ENCODE measurements at regions not wholly inside any gene's neighbourhood (a gene's known extent, or its start where the extent isn't known, plus 50 kb on each side); places are given as distances from the start of the nearest gene placed in this dataset.
"Not testable (repeated sequence)": the region's sequence is repeated elsewhere in the genome, so short reads cannot be mapped to it uniquely, and the experiment has no call there.

DNA sequence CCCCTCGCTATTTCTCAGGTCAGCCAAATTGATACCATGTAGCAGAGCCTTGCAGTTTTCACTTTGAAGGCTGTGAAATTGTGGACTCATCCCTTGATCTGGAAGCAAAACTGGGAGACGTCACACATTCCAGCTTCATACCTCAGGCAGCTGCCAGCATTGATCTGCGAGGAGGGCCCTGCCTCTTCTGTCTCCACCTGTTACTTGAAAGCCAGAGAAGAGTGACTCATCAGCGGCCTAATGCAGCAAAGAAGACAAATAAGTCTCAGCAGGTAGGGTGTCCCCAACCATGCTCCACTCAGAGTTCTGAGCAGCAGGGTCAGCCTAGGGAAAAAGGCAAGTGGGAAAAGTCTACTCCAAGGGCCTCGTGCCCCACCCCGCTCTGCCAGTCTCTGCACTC is 69.4 kb upstream of the BMP2 start:
- H3K4me3 ChIP-seq, result no peak overlapping the region
- no peak overlapping the region for H3K27ac ChIP-seq
- no peaks in the 10 kb centered on the region for H3K9me3 ChIP-seq
- ATAC-seq (ENCODE audit: insufficient number of reproducible peaks, low FRiP score, low read depth), result no peak
- H3K4me1 ChIP-seq (ENCODE audit: control insufficient read depth in 1 of 2, low read depth in 2 of 2), result peaks cover 0 to 5% of the 10 kb centered on the region in 2 donors
- H3K36me3 ChIP-seq, result no peaks in the 10 kb centered on the region
- TF ChIP-seq, protein P1, sequence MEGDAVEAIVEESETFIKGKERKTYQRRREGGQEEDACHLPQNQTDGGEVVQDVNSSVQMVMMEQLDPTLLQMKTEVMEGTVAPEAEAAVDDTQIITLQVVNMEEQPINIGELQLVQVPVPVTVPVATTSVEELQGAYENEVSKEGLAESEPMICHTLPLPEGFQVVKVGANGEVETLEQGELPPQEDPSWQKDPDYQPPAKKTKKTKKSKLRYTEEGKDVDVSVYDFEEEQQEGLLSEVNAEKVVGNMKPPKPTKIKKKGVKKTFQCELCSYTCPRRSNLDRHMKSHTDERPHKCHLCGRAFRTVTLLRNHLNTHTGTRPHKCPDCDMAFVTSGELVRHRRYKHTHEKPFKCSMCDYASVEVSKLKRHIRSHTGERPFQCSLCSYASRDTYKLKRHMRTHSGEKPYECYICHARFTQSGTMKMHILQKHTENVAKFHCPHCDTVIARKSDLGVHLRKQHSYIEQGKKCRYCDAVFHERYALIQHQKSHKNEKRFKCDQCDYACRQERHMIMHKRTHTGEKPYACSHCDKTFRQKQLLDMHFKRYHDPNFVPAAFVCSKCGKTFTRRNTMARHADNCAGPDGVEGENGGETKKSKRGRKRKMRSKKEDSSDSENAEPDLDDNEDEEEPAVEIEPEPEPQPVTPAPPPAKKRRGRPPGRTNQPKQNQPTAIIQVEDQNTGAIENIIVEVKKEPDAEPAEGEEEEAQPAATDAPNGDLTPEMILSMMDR (IDR thresholded peaks at IDR 0.05), result no peak
- DNase-seq (ENCODE audit: low spot score), result no peak
- no peaks in the 10 kb centered on the region for H3K27me3 ChIP-seq (replicated peaks; ENCODE audit: insufficient read depth)

DNA sequence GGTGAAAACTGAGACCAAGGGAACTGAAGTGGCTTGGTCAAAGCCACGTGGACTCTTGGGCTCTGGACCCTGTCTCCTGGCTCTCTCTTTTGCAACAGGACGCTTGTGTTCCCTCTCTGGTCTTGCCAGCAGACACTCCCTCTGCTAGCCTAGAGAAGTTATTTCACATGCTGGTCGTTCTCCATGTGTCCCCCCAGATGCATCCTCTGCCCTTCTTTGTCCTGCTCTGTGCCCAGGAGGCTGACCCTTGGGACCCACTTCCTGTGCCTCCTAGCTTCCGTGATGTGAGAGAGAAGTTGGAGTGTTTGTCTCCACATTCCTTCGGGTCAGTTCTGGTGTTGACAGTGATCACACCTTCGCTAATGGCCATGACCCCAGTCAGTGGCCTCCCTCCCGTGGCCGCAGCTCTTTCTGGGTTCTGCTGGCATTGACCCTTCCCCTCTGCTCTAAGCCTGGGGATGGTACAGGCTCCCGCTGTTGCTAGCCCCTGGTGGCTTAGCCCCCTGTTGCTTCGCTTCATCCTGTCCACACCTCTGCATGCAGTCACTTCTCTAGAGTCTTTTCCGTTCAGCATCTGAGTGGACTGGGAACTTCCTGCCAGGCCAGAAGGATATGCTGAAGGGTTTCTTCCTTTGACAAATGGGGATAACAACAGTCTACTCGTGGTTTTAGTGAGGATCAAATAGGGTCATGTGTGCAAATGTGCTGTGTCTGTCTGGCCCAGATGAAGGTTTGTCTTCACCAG is 70.1 kb upstream of the BMP2 start:
- H3K9me3 ChIP-seq, result no peaks in the 10 kb centered on the region
- H3K27ac ChIP-seq, result no peak overlapping the region
- peaks cover 0 to 11% of the 10 kb centered on the region in 2 donors for H3K4me1 ChIP-seq (ENCODE audit: control insufficient read depth in 1 of 2, low read depth in 2 of 2)
- no peak overlapping the region for H3K4me3 ChIP-seq
- DNase-seq (ENCODE audit: low spot score) (no peak), ATAC-seq (ENCODE audit: insufficient number of reproducible peaks, low FRiP score, low read depth) (no peak)
- TF ChIP-seq, protein P1 (IDR thresholded peaks at IDR 0.05), result no peak
- H3K36me3 ChIP-seq, result no peaks in the 10 kb centered on the region
- no peaks in the 10 kb centered on the region for H3K27me3 ChIP-seq (replicated peaks; ENCODE audit: insufficient read depth)

DNA sequence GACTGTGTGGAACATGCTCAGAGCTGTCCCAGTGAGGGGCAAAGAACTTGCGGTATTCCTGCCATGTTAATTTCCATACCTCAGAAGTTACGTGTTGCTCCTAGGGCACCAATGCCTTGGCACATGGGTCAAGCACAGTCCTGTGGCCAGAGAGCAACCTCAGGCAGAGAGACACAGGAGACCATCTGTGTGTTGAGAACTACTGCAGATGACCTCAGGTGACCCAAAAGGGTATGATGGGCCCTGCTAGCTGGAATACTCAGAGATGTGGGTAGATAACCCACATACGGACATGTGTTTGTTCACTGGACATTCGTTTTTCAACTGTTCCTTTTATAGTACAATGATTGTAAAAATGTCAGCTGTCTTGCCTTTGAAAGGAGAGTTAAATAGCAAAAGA is 71.5 kb upstream of the BMP2 start:
- no peak overlapping the region for H3K27ac ChIP-seq
- H3K4me3 ChIP-seq, result no peak overlapping the region
- TF ChIP-seq, protein P1 (IDR thresholded peaks at IDR 0.05), result no peak
- ATAC-seq (ENCODE audit: insufficient number of reproducible peaks, low FRiP score, low read depth) (no peak), DNase-seq (ENCODE audit: low spot score) (no peak)
- no peaks in the 10 kb centered on the region for H3K27me3 ChIP-seq (replicated peaks; ENCODE audit: insufficient read depth)
- no peaks in the 10 kb centered on the region for H3K9me3 ChIP-seq
- peaks cover 0 to 13% of the 10 kb centered on the region in 2 donors for H3K4me1 ChIP-seq (ENCODE audit: control insufficient read depth in 1 of 2, low read depth in 2 of 2)
- H3K36me3 ChIP-seq, result no peaks in the 10 kb centered on the region

DNA sequence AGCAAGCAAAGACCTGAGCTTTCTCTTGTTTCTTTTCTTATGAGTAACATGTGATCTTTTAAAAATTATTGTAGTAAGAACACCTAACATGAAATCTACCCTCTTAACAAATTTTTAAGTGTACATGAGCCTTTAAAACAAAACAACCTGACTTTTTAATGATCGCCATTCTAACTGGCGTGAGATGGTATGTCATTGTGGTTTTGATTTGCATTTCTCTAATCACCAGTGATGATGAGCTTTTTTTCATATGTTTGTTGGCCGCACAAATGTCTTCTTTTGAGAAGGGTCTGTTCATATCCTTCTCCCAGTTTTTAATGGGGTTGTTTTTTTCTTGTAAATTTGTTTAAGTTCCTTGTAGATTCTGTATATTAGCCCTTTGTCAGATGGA is 73.7 kb upstream of the BMP2 start:
- not testable (repeated sequence) for H3K27me3 ChIP-seq (replicated peaks; ENCODE audit: insufficient read depth); DNase-seq (ENCODE audit: low spot score); H3K4me3 ChIP-seq; H3K27ac ChIP-seq; H3K9me3 ChIP-seq; H3K36me3 ChIP-seq; ATAC-seq (ENCODE audit: insufficient number of reproducible peaks, low FRiP score, low read depth)
- H3K4me1 ChIP-seq (ENCODE audit: control insufficient read depth in 1 of 2, low read depth in 2 of 2), result peaks cover 0 to 13% of the 10 kb centered on the region in 2 donors

DNA sequence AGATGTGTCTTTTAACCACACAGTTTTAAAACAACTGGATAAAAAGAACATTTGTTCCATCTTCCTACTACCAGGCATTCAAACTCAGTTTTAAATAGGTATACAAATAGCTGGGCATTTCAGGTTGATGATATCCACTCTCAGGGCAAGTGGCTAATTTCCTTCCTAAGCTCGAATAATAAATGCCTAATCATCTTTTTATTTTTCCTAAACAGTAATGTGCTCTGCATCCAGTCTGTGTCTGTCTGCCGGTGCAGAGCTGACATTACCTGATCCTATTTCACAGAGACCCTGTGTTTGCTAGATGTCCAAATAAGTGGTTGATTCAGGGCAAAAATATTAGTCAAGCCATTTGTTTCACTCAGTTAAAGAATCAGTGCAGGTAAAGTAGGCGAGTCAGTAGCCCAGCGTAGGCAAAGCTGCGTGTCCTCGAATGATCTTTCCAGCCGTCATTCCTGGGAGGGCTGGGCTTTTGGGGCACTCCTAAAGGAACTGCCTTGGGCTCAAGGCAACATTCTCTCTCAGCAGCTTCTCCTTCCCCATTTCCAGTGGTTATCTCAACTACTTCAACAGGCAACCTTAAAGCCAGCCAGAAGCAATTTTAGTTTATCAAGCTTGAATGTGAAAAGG is 74.2 kb upstream of the BMP2 start:
- Histone ChIP-seq H3K9me3 (no peaks in the 10 kb centered on the region), H3K27ac (no peak overlapping the region), H3K27me3 (replicated peaks; ENCODE audit: insufficient read depth) (no peaks in the 10 kb centered on the region), H3K36me3 (no peaks in the 10 kb centered on the region), H3K4me1 (ENCODE audit: control insufficient read depth in 1 of 2, low read depth in 2 of 2) (peaks cover 0 to 13% of the 10 kb centered on the region in 2 donors), H3K4me3 (no peak overlapping the region)
- DNase-seq (ENCODE audit: low spot score) (no peak), ATAC-seq (ENCODE audit: insufficient number of reproducible peaks, low FRiP score, low read depth) (no peak)
- TF ChIP-seq, protein P1 (IDR thresholded peaks at IDR 0.05), result no peak
